ENCODE measurements at regions not wholly inside any gene's neighbourhood (a gene's known extent, or its start where the extent isn't known, plus 50 kb on each side); places are given as distances from the start of the nearest gene placed in this dataset.
"Not testable (repeated sequence)": the region's sequence is repeated elsewhere in the genome, so short reads cannot be mapped to it uniquely, and the experiment has no call there.

DNA sequence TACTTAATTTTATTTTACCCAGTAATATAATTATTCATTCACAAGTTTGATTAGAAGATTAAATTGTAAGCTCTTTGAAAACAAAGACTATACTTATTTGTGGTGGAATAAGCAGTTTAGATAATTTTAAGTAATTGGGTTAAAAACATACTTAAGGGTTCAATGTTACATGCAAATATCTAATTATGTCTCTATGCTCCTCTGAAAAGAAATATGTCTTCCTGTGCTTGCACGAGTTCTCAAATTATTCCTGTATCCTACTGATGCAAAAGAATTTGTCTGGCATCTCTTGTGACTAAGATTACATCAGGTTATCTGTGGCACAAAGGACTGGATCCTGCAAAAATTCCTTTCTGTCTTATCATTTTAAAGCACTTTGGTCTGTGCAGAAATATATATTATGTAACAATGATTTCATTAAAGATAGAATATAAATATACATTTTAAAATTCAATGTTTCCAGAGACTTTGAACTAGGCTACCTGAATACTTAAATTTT, 416.7 kb downstream of the COL11A1 start:
- no peak overlapping the region for H3K27ac ChIP-seq (ENCODE audit: low read depth in 1 of 2, low read length in 2 of 2)
- no peak for ATAC-seq (ENCODE audit: poor library complexity)
- ChIA-PET POLR2A (no interaction called here), CTCF (no interaction called here)
- intact Hi-C loops (cut with DNase I, micrococcal nuclease): no loop called here
- TF ChIP-seq, protein P1, sequence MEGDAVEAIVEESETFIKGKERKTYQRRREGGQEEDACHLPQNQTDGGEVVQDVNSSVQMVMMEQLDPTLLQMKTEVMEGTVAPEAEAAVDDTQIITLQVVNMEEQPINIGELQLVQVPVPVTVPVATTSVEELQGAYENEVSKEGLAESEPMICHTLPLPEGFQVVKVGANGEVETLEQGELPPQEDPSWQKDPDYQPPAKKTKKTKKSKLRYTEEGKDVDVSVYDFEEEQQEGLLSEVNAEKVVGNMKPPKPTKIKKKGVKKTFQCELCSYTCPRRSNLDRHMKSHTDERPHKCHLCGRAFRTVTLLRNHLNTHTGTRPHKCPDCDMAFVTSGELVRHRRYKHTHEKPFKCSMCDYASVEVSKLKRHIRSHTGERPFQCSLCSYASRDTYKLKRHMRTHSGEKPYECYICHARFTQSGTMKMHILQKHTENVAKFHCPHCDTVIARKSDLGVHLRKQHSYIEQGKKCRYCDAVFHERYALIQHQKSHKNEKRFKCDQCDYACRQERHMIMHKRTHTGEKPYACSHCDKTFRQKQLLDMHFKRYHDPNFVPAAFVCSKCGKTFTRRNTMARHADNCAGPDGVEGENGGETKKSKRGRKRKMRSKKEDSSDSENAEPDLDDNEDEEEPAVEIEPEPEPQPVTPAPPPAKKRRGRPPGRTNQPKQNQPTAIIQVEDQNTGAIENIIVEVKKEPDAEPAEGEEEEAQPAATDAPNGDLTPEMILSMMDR (IDR thresholded peaks at IDR 0.05): no peak
- Mint-ChIP-seq H3K27ac (no peak overlapping the region), H3K4me3 (no peak overlapping the region), H3K27me3 (no peaks in the 10 kb centered on the region), H3K4me1 (ENCODE audit: low read depth) (no peaks in the 10 kb centered on the region), H3K36me3 (ENCODE audit: low read depth) (no peaks in the 10 kb centered on the region), H3K9me3 (peaks cover 5% of the 10 kb centered on the region)
- H3K4me3 ChIP-seq (ENCODE audit: low read length): no peak overlapping the region
- H3K4me1 ChIP-seq (ENCODE audit: insufficient read depth, low read length): no peaks in the 10 kb centered on the region
- H3K9me3 ChIP-seq (ENCODE audit: control insufficient read depth in 1 of 2, insufficient read depth in 1 of 2, low read length in 2 of 2): peaks cover 0 to 3% of the 10 kb centered on the region in 2 experiments
- no peak for DNase-seq
- no peaks in the 10 kb centered on the region for H3K36me3 ChIP-seq (ENCODE audit: insufficient read depth, low read length)
- no peaks in the 10 kb centered on the region for H3K27me3 ChIP-seq (ENCODE audit: control insufficient read depth in 1 of 2, insufficient read depth in 2 of 2, low read length in 2 of 2)

DNA sequence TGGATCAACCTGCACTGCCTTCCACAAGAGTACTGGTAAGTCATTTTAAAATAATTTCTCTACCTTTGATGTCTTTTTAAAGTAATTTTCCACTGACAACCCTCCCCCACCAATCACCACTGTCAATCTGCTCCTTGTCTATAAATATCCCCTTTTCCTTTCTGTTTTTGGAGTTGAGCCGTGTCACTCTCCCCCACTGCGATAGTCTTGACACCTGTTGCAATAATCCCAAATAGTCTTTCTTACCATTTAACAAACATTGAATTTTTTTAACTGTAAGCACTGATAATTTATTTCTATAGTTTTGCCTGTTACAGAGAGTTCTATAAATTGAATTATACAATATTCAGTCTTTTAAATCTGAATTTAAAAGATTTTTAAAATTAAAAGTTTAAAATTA, 420.9 kb downstream of the COL11A1 start:
- no peak for DNase-seq
- no peak for ATAC-seq (ENCODE audit: poor library complexity)
- Histone ChIP-seq H3K36me3 (ENCODE audit: insufficient read depth, low read length) (no peaks in the 10 kb centered on the region), H3K4me1 (ENCODE audit: insufficient read depth, low read length) (no peaks in the 10 kb centered on the region), H3K9me3 (ENCODE audit: control insufficient read depth in 1 of 2, insufficient read depth in 1 of 2, low read length in 2 of 2) (no peaks in the 10 kb centered on the region), H3K27me3 (ENCODE audit: control insufficient read depth in 1 of 2, insufficient read depth in 2 of 2, low read length in 2 of 2) (no peaks in the 10 kb centered on the region), H3K27ac (ENCODE audit: low read depth in 1 of 2, low read length in 2 of 2) (no peak overlapping the region), H3K4me3 (ENCODE audit: low read length) (no peak overlapping the region)
- TF ChIP-seq, protein P1 (IDR thresholded peaks at IDR 0.05): no peak
- Mint-ChIP-seq H3K4me3 (no peak overlapping the region), H3K36me3 (ENCODE audit: low read depth) (no peaks in the 10 kb centered on the region), H3K4me1 (ENCODE audit: low read depth) (no peaks in the 10 kb centered on the region), H3K27me3 (no peaks in the 10 kb centered on the region), H3K9me3 (peaks cover 5% of the 10 kb centered on the region), H3K27ac (no peak overlapping the region)
- ChIA-PET CTCF (no interaction called here), POLR2A (no interaction called here)
- intact Hi-C loops (cut with DNase I, micrococcal nuclease): no loop called here

DNA sequence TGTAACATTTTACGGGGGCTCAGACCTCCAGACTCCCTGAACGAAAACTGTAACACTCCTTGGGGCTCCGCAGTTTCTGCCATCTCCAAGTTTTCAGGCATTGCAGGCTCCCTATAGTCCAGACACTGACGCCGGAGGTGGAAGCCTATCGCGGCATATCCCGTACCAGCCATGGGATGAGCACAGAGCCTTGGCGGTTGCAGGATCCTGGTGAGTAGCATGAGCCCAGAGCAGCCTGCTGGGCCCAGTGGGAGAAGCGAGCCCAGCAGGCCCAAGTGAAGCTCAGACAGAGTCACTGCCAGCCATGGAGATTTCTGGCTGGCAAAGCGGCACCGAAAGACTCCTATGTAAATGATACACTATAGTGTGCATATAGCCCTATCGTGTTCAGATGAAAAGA, 446.8 kb downstream of the COL11A1 start:
- Histone ChIP-seq H3K4me1 (ENCODE audit: insufficient read depth, low read length) (no peaks in the 10 kb centered on the region), H3K27me3 (ENCODE audit: control insufficient read depth in 1 of 2, insufficient read depth in 2 of 2, low read length in 2 of 2) (no peaks in the 10 kb centered on the region), H3K27ac (ENCODE audit: low read depth in 1 of 2, low read length in 2 of 2) (no peak overlapping the region), H3K36me3 (ENCODE audit: insufficient read depth, low read length) (no peaks in the 10 kb centered on the region), H3K9me3 (ENCODE audit: control insufficient read depth in 1 of 2, insufficient read depth in 1 of 2, low read length in 2 of 2) (peaks cover 0 to 24% of the 10 kb centered on the region in 2 experiments), H3K4me3 (ENCODE audit: low read length) (no peak overlapping the region)
- ChIA-PET POLR2A (no interaction called here), CTCF (no interaction called here)
- Mint-ChIP-seq H3K9me3 (no peaks in the 10 kb centered on the region), H3K36me3 (ENCODE audit: low read depth) (no peaks in the 10 kb centered on the region), H3K27me3 (no peaks in the 10 kb centered on the region), H3K4me3 (no peak overlapping the region), H3K4me1 (ENCODE audit: low read depth) (no peaks in the 10 kb centered on the region), H3K27ac (no peak overlapping the region)
- TF ChIP-seq, protein P1 (IDR thresholded peaks at IDR 0.05): no peak
- intact Hi-C loops (cut with DNase I, micrococcal nuclease): no loop called here
- DNase-seq: no peak
- ATAC-seq (ENCODE audit: poor library complexity): no peak

DNA sequence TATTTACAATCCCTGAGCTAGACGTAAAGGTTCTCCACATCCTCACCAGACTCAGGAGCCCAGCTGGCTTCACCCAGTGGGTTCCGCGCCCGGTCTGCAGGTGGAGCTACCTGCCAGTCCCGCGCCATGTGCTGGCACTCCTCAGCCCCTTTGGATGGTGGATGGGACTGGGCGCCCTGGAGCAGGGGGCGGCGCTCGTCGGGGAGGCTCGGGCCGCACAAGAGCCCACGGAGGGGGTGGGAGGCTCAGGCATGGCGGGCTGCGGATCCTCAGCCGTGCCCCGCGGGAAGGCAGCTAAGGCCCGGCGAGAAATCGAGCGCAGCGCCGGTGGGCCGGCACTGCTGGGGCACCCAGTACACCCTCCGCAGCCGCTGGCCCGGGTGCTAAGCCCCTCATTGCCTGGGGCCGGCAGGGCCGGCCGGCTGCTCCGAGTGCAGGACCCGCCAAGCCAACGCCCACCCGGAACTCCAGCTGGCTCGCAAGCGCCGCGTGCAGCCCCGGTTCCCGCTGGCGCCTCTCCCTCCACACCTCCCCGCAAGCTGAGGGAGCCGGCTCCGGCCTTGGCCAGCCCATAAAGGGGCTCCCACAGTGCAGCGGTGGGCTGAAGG, 448.3 kb downstream of the COL11A1 start:
- peaks cover 0 to 22% of the 10 kb centered on the region in 2 experiments for H3K9me3 ChIP-seq (ENCODE audit: control insufficient read depth in 1 of 2, insufficient read depth in 1 of 2, low read length in 2 of 2)
- H3K27ac ChIP-seq (ENCODE audit: low read depth in 1 of 2, low read length in 2 of 2); H3K27me3 Mint-ChIP-seq; DNase-seq; H3K4me3 ChIP-seq (ENCODE audit: low read length); H3K36me3 Mint-ChIP-seq (ENCODE audit: low read depth); H3K4me1 ChIP-seq (ENCODE audit: insufficient read depth, low read length); H3K36me3 ChIP-seq (ENCODE audit: insufficient read depth, low read length); H3K4me3 Mint-ChIP-seq; ATAC-seq (ENCODE audit: poor library complexity); CTCF ChIA-PET; intact Hi-C loops (cut with DNase I, micrococcal nuclease); H3K27ac Mint-ChIP-seq; H3K4me1 Mint-ChIP-seq (ENCODE audit: low read depth); H3K9me3 Mint-ChIP-seq; H3K27me3 ChIP-seq (ENCODE audit: control insufficient read depth in 1 of 2, insufficient read depth in 2 of 2, low read length in 2 of 2); POLR2A ChIA-PET: not testable (repeated sequence)

All from CD4-positive, alpha-beta T cell (primary cell).